Head of caudate nucleus (tissue), 42 donors: ENCODE measurements at regions not wholly inside any gene's neighbourhood (a gene's known extent, or its start where the extent isn't known, plus 50 kb on each side); places are given as distances from the start of the nearest gene placed in this dataset.
"Not testable (repeated sequence)": the region's sequence is repeated elsewhere in the genome, so short reads cannot be mapped to it uniquely, and the experiment has no call there.

Source experiments
- DNase-seq, 42 donors: peaks; one replicate each; pipeline versions ENCODE4 v3.0.0 to v3.0.0-alpha.2; 2020 to 2021; ENCODE audit warnings: mixed read lengths in 7 of 42
- intact Hi-C: fragments of 100-400 bp; cut with DNase I; formaldehyde crosslinking; loops from one replicate; pipeline ENCODE4 v1.15.0; 2022

DNA sequence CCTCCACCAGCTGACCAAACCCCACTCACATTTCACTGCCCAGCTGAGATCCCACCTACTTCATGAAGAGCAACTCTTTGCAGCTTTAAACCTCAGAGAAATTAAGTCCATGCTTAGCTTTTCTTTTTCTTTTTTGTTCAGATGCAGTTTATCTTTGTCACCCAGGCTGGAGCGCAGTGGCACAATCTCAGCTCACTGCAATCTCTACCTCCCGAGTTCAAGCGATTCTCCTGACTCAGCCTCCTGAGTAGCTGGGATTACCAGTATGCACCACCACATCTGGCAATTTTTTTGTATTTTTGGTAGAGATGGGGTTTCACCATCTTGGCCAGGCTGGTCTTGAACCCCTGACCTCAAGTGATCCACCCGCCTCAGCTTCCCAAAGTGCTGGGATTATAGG lies 70.1 kb upstream of the ZSCAN2 start:
- DNase-seq, intact Hi-C loops: not testable (repeated sequence)

DNA sequence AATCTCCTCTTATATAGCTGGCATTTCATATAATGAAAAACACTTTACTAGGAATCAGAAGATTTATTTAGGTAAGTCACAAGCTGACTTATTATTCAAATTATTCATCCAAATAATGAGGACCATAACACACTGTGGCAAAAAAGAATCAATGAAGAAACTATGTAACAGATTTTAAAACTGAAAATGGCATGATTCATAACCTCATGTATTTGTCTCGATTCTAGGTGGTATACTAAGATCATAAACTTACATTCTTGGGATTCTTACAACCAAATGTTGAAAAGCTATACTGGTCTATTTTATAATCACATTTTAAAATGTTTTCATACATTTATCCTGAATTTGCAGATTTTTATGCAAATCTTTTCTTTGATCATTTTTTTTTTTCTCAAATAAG lies 69.6 kb upstream of the ZSCAN2 start:
- DNase-seq, intact Hi-C loops: not testable (repeated sequence)

DNA sequence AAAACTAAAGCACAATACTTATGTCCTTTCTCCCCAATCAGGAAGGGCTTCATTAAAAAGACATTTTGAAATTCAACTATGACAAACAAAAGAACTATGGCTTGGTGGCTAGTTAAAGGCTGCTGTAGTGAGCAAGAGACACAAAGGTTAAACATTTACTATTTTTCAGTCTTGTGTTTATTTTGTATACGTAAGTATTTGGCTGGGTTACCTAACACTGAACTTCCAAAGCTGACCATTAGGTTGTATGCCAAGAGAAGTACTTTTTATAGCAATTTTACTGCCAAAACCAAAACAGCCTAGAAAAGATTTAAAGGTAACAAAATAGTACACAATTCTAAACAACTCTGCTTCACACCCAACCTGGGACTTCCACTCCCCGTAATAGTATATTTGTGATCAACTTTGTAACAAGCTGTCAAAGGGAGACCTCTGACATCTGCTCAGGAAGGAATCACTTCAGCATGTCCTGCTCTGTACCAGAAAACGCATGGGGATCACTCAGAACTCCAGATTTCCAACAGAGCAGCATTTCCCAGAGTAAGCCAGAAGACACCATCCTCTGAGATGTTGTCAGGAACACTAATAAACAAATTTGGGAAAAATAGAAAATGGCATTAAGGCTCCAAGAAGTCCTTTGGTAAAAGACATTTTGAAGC lies 69.0 kb upstream of the ZSCAN2 start:
- intact Hi-C loops, DNase-seq: not testable (repeated sequence)

DNA sequence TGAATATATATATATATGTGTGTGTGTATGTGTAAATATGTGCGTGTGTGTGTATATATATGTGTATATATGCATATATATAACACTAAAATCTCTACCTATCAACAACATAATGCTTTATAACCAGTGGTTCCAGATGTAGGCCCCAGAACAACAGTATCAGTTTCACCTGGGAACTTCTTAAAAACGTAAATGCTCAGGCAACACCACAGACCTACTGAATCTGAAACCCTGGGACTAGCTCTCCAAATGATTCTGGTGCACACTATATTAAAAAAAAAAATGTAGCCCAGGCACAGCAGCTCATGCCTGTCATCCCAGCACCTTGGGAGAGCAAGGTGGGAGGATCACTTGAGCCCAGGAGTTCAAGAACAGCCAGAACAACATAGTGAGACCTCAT lies 67.1 kb upstream of the ZSCAN2 start:
- intact Hi-C loops, DNase-seq: not testable (repeated sequence)

DNA sequence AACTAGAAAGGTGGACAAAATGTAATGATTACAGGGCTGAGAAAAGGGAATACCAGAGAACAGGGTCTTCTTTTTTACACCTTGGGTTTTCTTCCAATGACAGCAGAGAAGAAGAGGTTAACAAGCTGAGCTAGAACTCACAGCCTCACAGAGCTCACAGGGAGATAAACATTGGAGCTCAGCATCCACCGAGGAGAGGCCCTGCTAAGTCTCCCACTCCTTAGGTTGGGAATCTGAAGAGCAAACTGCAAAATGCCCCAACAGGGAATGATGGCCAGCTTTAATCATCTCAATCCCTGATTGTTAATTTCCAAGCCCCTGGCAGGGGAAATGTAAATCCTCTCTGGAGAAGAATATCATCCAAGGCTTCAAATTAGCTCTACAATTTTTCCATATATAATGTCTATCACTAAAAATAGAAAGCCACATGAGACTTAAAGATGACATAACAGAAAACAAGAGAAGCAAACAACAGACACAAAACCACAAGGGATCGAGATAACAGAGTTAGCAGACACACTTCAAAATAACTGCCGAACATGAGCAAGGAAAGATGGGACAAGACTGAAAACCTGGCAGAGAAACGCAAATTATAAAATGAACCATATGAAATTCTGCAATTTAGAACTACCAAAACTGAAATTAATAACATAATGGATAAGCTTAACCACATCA lies 66.1 kb upstream of the ZSCAN2 start:
- intact Hi-C loops, DNase-seq: not testable (repeated sequence)

DNA sequence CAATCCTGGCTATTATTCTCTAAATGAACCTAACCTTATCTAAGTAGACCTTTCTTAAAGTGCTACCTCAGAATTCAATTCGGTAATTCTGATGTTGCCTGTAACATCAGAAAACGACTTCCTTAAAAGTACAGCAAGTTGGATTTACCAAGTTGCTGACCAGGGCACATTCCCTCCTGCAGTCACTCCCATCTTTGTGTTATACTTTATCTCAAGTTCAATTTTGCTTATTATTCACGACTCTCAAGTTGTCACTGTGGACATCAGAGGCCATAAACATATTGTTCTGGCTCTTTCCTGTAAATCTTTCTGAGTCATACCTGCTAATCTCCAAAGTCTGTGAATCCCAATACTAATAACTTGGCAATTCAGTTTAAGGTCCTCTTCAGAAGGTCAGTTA lies 64.6 kb upstream of the ZSCAN2 start:
- intact Hi-C loops, DNase-seq: not testable (repeated sequence)

DNA sequence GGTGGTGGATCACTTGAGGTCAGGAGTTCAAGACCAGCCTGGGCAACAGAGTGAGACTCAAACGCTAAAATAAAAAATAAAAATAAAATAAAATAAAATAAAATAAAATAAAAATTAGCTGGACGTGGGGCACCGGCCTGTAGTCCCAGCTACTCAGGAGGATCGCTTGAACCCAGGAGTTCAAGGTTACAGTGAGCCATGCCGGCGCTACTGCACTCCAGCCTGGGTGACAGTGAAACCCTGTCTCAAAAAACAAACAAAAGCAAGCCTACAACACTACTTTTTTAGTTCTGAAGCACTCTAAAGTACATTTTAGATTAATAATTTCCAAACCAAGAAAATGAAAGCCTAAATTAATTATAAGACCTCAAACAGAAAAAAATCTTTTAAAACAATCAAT lies 56.2 kb upstream of the ZSCAN2 start:
- DNase-seq, intact Hi-C loops: not testable (repeated sequence)

DNA sequence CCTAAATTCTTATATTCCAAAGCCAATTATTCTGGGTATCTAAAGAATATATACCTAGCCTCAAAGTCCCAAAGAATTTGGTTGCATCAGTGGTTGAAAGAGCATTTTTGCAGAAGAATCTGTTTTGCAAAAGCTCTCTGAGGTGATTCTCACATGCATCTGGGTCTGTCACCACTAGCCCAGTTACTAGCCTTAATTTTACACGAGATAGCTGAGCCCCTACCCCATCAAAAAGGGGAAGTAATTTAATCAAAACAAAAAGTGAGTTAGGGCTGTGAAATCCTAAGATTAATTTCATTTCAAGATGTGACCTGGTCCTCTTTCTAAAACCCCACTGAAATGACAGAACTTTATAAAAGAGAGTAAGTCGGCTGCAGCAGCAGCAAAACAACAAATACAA lies 53.7 kb upstream of the ZSCAN2 start:
- DNase-seq, intact Hi-C loops: not testable (repeated sequence)

DNA sequence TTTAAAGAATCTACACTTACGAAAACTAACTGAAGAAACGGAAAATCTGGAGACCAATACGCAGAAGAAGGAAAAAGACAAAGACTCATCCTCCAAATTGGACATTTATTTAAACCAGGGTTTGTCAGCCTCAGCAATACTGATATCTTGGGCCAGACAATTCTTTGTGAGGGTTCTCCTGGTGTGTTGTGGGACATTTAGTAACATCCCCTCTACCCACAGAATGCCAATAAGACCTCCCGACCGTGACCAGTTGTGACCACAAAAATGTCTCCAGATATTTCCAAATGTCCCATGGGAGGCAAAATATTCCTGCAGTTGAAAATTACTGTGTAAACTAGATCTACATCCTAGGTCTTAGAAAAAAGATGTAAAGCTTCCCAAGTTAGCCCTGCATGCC lies 50.3 kb upstream of the ZSCAN2 start:
- DNase-seq, intact Hi-C loops: not testable (repeated sequence)
